ENCODE measurements at regions not wholly inside any gene's neighbourhood (a gene's known extent, or its start where the extent isn't known, plus 50 kb on each side); places are given as distances from the start of the nearest gene placed in this dataset.

DNA sequence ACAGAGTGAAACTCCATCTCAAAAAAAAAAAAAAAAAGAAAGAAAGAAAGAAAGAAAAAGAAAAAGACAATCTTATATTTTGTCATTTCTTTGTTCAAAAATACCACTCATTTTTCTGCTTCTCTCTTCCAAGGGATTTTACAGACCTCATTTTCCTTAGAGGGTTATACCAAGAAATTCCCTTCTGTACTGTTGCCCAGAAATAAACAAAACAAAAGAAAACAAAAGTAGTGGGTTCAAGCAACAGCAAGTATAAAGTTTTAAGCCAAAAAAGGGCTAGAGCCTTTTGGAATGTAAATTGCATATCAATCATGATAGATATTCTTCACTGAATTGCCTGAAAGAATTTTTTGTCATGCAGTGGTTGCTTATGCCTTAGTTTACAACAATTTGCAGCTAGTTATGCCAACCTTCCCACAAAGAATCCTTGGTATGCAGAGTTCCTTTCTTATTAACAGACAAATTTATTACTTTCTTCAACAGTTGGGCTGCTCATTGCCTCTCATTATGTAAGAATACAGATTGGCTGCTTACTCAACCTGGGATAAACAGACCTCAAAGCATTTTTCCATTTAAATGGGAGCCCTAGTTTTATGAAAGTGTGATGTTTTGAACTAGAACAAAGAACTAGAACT is 129.1 kb upstream of the PPFIA2 start:
- TF ChIP-seq CTCF (IDR thresholded peaks at IDR 0.05; ENCODE audit: low read depth, low read length, missing input control): no peak
- no peak for TF ChIP-seq EGR1 (IDR thresholded peaks at IDR 0.05; ENCODE audit: low read depth in 2 of 2)
- TF ChIP-seq, protein P1, sequence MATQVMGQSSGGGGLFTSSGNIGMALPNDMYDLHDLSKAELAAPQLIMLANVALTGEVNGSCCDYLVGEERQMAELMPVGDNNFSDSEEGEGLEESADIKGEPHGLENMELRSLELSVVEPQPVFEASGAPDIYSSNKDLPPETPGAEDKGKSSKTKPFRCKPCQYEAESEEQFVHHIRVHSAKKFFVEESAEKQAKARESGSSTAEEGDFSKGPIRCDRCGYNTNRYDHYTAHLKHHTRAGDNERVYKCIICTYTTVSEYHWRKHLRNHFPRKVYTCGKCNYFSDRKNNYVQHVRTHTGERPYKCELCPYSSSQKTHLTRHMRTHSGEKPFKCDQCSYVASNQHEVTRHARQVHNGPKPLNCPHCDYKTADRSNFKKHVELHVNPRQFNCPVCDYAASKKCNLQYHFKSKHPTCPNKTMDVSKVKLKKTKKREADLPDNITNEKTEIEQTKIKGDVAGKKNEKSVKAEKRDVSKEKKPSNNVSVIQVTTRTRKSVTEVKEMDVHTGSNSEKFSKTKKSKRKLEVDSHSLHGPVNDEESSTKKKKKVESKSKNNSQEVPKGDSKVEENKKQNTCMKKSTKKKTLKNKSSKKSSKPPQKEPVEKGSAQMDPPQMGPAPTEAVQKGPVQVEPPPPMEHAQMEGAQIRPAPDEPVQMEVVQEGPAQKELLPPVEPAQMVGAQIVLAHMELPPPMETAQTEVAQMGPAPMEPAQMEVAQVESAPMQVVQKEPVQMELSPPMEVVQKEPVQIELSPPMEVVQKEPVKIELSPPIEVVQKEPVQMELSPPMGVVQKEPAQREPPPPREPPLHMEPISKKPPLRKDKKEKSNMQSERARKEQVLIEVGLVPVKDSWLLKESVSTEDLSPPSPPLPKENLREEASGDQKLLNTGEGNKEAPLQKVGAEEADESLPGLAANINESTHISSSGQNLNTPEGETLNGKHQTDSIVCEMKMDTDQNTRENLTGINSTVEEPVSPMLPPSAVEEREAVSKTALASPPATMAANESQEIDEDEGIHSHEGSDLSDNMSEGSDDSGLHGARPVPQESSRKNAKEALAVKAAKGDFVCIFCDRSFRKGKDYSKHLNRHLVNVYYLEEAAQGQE (IDR thresholded peaks at IDR 0.05): no peak
